NCI-H2196 treated with DMSO at 0.1 percent for 48 hours (cell line): ENCODE measurements at regions not wholly inside any gene's neighbourhood (a gene's known extent, or its start where the extent isn't known, plus 50 kb on each side); places are given as distances from the start of the nearest gene placed in this dataset.
"Not testable (repeated sequence)": the region's sequence is repeated elsewhere in the genome, so short reads cannot be mapped to it uniquely, and the experiment has no call there.

Source experiments
- DNase-seq: peaks from one replicate; lab custom pipeline; 2025; ENCODE audit not compliant: unreplicated experiment; lab: John Stamatoyannopoulos, UW

- DNase-seq, result no peak
Measured at GRCh38 chr4:97027728-97028410, 1115.4 kb downstream of the STPG2 start.

- no peak for DNase-seq
Measured at GRCh38 chr4:97028785-97029184, 1114.5 kb downstream of the STPG2 start.

GRCh38 chr4:97037411-97038145 is 1105.7 kb downstream of the STPG2 start:
- not testable (repeated sequence) for DNase-seq

- DNase-seq, result no peak
Measured at GRCh38 chr4:97038146-97038516, 1105.1 kb downstream of the STPG2 start.

- DNase-seq, result no peak
Measured at GRCh38 chr4:97072666-97073065, 1070.6 kb downstream of the STPG2 start.

GRCh38 chr4:97073194-97073593 is 1070.1 kb downstream of the STPG2 start:
- no peak for DNase-seq

- DNase-seq, result no peak
Measured at GRCh38 chr4:97074531-97074930, 1068.7 kb downstream of the STPG2 start.

- no peak for DNase-seq
Measured at GRCh38 chr4:97081951-97082350, 1061.3 kb downstream of the STPG2 start.

GRCh38 chr4:97097036-97097435 is 1046.2 kb downstream of the STPG2 start:
- not testable (repeated sequence) for DNase-seq

- not testable (repeated sequence) for DNase-seq
Measured at GRCh38 chr4:97101171-97101570, 1042.1 kb downstream of the STPG2 start.

GRCh38 chr4:97103252-97103651 is 1040.0 kb downstream of the STPG2 start:
- no peak for DNase-seq

- DNase-seq, result no peak
Measured at GRCh38 chr4:97104006-97104405, 1039.3 kb downstream of the STPG2 start.

GRCh38 chr4:97104666-97105065 is 1038.6 kb downstream of the STPG2 start:
- no peak for DNase-seq

GRCh38 chr4:97105347-97106099 is 1037.8 kb downstream of the STPG2 start:
- no peak for DNase-seq

GRCh38 chr4:97106161-97106560 is 1037.1 kb downstream of the STPG2 start:
- DNase-seq, result no peak

- no peak for DNase-seq
Measured at GRCh38 chr4:97110506-97110905, 1032.8 kb downstream of the STPG2 start.

GRCh38 chr4:97116511-97116910 is 1026.8 kb downstream of the STPG2 start:
- no peak for DNase-seq

GRCh38 chr4:97121493-97121892 is 1021.8 kb downstream of the STPG2 start:
- no peak for DNase-seq

GRCh38 chr4:97123573-97123972 is 1019.7 kb downstream of the STPG2 start:
- no peak for DNase-seq

- no peak for DNase-seq
Measured at GRCh38 chr4:97132435-97132834, 1010.8 kb downstream of the STPG2 start.

GRCh38 chr4:97134456-97134855 is 1008.8 kb downstream of the STPG2 start:
- no peak for DNase-seq

GRCh38 chr4:97139791-97140190 is 1003.5 kb downstream of the STPG2 start:
- no peak for DNase-seq
